Activated CD8-positive, alpha-beta T cell treated with anti-CD3 and anti-CD28 coated beads for 36 hours (primary cell): ENCODE measurements at regions not wholly inside any gene's neighbourhood (a gene's known extent, or its start where the extent isn't known, plus 50 kb on each side); places are given as distances from the start of the nearest gene placed in this dataset.

Experiments used
- ATAC-seq: fragments of 200-7000 bp; cut with Tn5 transposase; one replicate; pipeline ENCODE4 v1.10.0; 2021; ENCODE audit warnings: mild to moderate bottlenecking, moderate library complexity
- CTCF ChIA-PET: fragments of 350-600 bp; sonication (Branson Sonifier 250); formaldehyde crosslinking; loops from one replicate; lab custom pipeline; 2021; ENCODE audit warnings: antibody characterized with exemption; lab: Charles Lee
- POLR2A ChIA-PET: fragments of 350-600 bp; sonication (Branson Sonifier 250); formaldehyde crosslinking; loops from one replicate; lab custom pipeline; 2021; ENCODE audit warnings: antibody characterized with exemption; lab: Charles Lee
- DNase-seq: peaks from one replicate; pipeline ENCODE4 v3.0.0-alpha.2; 2020
- H3K27ac Mint-ChIP-seq: one replicate; pipeline ENCODE4 v1.8.0; 2021; ENCODE audit warnings: mild to moderate bottlenecking, mixed read lengths
- H3K27me3 Mint-ChIP-seq: one replicate; pipeline ENCODE4 v1.8.0; 2021; ENCODE audit warnings: mixed read lengths
- H3K36me3 Mint-ChIP-seq: one replicate; pipeline ENCODE4 v1.8.0; 2021; ENCODE audit warnings: low read depth, mixed read lengths
- H3K4me1 Mint-ChIP-seq: one replicate; pipeline ENCODE4 v1.8.0; 2021; ENCODE audit warnings: low read depth, mixed read lengths
- H3K4me3 Mint-ChIP-seq: one replicate; pipeline ENCODE4 v1.8.0; 2021; ENCODE audit warnings: mild to moderate bottlenecking, moderate library complexity, mixed read lengths
- H3K9me3 Mint-ChIP-seq: one replicate; pipeline ENCODE4 v1.8.0; 2021; ENCODE audit warnings: mixed read lengths
- intact Hi-C: fragments of 100-400 bp; cut with micrococcal nuclease; formaldehyde crosslinking; loops from one replicate; pipeline ENCODE4 v1.10.0; 2022
- TF ChIP-seq, protein P1 (sequence below): fragments of 200-600 bp; IDR thresholded peaks from one replicate; pipeline ENCODE4 v1.8.0; 2022; ENCODE audit warnings: antibody characterized with exemption, mild to moderate bottlenecking

DNA sequence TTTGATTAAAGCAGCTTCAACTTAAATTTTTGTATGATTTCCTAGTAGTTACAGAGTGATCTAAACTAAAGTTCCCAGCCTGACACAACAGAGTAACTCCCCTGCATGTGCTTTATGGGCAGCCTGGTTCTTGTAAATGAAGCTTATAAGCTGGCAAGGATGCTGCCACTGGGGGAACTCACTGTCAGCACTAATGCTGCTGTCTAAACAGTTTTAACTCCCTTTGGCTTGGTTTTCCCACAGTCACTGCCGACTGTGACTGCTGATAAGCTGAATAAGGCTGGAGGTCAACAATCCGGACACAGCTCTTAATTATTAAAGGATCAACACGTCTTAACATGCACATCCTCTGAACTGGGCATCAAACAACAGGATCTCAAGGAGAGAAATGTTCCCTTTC is 130.1 kb downstream of the OTUD1 start:
- intact Hi-C loops = no loop called here
- H3K9me3 Mint-ChIP-seq = peaks cover 23% of the 10 kb centered on the region
- H3K36me3 Mint-ChIP-seq = peaks cover 14% of the 10 kb centered on the region
- H3K4me1 Mint-ChIP-seq = no peaks in the 10 kb centered on the region
- H3K4me3 Mint-ChIP-seq = no peak overlapping the region
- ChIA-PET CTCF (no interaction called here), POLR2A (no interaction called here)
- no peak for DNase-seq
- no peak overlapping the region for H3K27ac Mint-ChIP-seq
- ATAC-seq = no peak
- TF ChIP-seq, protein P1, sequence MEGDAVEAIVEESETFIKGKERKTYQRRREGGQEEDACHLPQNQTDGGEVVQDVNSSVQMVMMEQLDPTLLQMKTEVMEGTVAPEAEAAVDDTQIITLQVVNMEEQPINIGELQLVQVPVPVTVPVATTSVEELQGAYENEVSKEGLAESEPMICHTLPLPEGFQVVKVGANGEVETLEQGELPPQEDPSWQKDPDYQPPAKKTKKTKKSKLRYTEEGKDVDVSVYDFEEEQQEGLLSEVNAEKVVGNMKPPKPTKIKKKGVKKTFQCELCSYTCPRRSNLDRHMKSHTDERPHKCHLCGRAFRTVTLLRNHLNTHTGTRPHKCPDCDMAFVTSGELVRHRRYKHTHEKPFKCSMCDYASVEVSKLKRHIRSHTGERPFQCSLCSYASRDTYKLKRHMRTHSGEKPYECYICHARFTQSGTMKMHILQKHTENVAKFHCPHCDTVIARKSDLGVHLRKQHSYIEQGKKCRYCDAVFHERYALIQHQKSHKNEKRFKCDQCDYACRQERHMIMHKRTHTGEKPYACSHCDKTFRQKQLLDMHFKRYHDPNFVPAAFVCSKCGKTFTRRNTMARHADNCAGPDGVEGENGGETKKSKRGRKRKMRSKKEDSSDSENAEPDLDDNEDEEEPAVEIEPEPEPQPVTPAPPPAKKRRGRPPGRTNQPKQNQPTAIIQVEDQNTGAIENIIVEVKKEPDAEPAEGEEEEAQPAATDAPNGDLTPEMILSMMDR = no peak
- H3K27me3 Mint-ChIP-seq = peaks cover 2% of the 10 kb centered on the region

DNA sequence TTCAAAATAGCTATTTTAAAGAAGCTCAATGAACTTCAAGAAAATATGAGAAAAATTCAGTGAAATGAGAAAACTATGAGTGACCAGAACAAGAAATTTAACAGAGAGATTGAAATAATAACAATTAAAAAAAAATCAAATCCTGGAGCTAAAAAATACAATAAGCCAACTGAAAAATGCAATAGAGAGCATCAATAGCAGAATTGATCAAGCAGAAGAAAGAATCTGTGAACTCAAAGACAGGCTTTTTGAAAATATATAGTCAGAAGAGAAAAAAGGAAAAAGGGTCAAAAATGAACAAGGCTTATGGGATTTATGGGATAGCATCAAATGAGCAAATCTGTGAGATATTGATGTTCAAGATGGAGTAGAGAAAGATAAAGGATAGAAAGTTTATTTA is 133.0 kb downstream of the OTUD1 start:
- no peaks in the 10 kb centered on the region for H3K27me3 Mint-ChIP-seq
- CTCF ChIA-PET = no interaction called here

DNA sequence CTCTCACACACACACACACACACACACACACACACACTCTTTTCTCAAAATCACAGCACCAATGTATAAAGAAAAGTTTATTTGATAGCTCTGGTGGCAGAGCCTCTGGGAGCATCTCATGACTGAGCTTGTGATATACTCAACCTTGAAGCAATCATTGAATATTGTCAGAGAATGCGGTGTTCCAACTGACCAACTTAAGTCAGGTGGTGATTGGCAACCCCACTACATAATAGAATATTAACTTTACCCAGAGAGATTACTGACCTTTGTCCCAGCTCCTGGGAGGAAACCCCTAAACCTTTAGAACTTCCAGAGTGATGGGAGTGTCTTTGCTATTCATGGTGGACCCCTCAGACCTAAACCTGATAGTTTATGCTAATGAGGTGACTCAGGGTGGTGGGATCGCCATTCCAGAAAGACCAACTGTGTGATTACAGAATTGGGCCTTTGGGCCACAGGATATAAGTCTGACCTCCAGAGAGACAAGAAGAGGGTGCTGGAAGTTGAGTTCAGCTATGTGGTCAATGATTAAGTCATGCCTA is 143.1 kb downstream of the OTUD1 start:
- H3K4me3 Mint-ChIP-seq = no peak overlapping the region
- ATAC-seq = no peak
- intact Hi-C loops = no loop called here
- H3K9me3 Mint-ChIP-seq = no peaks in the 10 kb centered on the region
- TF ChIP-seq, protein P1 = no peak
- H3K27me3 Mint-ChIP-seq = no peaks in the 10 kb centered on the region
- no peaks in the 10 kb centered on the region for H3K36me3 Mint-ChIP-seq
- no peak for DNase-seq
- CTCF ChIA-PET = no interaction called here
- H3K4me1 Mint-ChIP-seq = no peaks in the 10 kb centered on the region
- POLR2A ChIA-PET = interaction anchor here (0.6 kb wide), 1 partner anchor 14 kb away, joined by 3 read pairs; no protein-coding TSS in a partner anchor
- H3K27ac Mint-ChIP-seq = no peak overlapping the region

More for the DNA sequence above, 133.0 kb downstream of the OTUD1 start:
- TF ChIP-seq, protein P1 = no peak
- Mint-ChIP-seq H3K4me1 (no peaks in the 10 kb centered on the region), H3K27ac (no peak overlapping the region), H3K4me3 (no peak overlapping the region), H3K36me3 (peaks cover 12% of the 10 kb centered on the region), H3K9me3 (peaks cover 17% of the 10 kb centered on the region)
- ATAC-seq = no peak
- no peak for DNase-seq
- intact Hi-C loops = no loop called here
- POLR2A ChIA-PET = no interaction called here

DNA sequence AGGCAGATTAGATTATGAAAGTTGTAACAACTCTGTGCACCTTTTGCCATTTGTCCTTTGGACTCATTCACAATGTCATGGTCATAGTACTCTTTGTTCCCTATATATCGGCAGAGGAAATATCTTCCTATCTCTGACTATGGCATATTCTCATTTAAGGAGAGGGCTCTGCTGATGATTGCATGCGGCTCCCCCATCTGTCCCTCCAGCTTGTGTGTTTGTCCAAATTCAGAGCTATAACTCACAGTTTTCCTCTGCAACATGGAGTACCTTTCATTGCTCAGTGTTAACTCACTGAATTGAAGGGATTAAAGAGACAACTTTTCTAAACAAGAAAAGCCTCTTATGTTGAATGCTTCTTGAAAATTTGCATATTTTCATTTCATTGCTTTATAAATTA is 145.5 kb downstream of the OTUD1 start:
- DNase-seq (no peak), ATAC-seq (no peak)
- intact Hi-C loops = no loop called here
- Mint-ChIP-seq H3K27ac (no peak overlapping the region), H3K9me3 (peaks cover 6% of the 10 kb centered on the region), H3K4me1 (no peaks in the 10 kb centered on the region), H3K36me3 (no peaks in the 10 kb centered on the region), H3K27me3 (no peaks in the 10 kb centered on the region), H3K4me3 (no peak overlapping the region)
- POLR2A ChIA-PET = interaction anchor here (0.5 kb wide), 1 partner anchor 250 kb away, joined by 3 read pairs; no protein-coding TSS in a partner anchor
- CTCF ChIA-PET = no interaction called here
- TF ChIP-seq, protein P1 = no peak

DNA sequence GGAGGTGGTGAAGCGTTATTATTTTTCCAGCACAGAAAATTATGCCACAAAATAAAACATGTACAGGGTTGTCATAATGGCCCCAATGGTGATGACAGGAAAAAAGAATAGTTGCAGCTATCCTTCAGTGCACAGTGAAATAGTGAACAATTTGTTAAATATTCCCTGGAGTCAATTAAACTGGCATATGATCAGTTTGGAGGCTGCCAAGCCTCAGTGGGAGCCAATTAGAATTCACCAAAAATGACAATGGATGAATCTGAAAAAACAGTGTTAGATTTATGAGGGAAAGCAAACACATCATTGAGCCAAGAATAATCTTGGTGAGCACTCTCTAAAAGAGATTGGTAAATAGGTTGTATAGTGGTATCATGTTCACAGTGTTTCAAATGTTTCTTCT is 146.3 kb downstream of the OTUD1 start:
- ATAC-seq (no peak), DNase-seq (no peak)
- ChIA-PET CTCF (no interaction called here), POLR2A (no interaction called here)
- TF ChIP-seq, protein P1 = no peak
- Mint-ChIP-seq H3K27ac (no peak overlapping the region), H3K4me3 (no peak overlapping the region), H3K4me1 (no peaks in the 10 kb centered on the region), H3K9me3 (peaks cover 6% of the 10 kb centered on the region), H3K36me3 (no peaks in the 10 kb centered on the region), H3K27me3 (no peaks in the 10 kb centered on the region)
- intact Hi-C loops = no loop called here
